ENCODE measurements at regions not wholly inside any gene's neighbourhood (a gene's known extent, or its start where the extent isn't known, plus 50 kb on each side); places are given as distances from the start of the nearest gene placed in this dataset.

DNA sequence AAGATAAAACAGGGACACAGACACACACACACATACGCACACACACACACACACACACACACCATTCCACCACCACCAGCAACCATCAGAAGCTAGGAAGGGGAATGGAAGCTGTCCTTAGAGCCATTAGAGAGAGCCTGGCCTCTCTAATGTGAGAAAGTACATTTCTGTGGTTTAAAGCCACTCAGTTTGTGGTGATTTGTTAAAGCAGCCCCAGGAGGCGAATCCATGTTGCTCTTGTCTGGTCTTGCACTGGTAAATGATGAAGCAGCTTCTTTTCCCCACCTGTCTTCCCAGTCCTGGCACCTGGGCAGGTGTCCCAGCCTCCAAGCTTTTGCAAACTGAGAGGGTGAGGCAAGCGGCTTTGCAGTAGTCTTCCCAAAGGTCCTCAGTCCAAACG lies 118.9 kb upstream of the KL start:
- Histone ChIP-seq H3K36me3 (ENCODE audit: insufficient read depth, low read length) (no peaks in the 10 kb centered on the region), H3K79me2 (replicated peaks; ENCODE audit: insufficient read depth, low read length) (no peaks in the 10 kb centered on the region), H3K27me3 (ENCODE audit: insufficient read depth, low read depth, low read length) (no peaks in the 10 kb centered on the region), H3K27ac (ENCODE audit: low read length) (no peak overlapping the region), H4K20me1 (ENCODE audit: insufficient read depth) (no peaks in the 10 kb centered on the region), H3F3A (ENCODE audit: insufficient read depth, low read length, poor library complexity, severe bottlenecking) (no peaks in the 10 kb centered on the region), H3K9ac (ENCODE audit: low read length) (no peak overlapping the region), H3K9me2 (ENCODE audit: insufficient read depth, low read length) (no peaks in the 10 kb centered on the region), H3K4me3 (ENCODE audit: low read length) (no peak overlapping the region), H3K9me3 (ENCODE audit: low read length) (no peaks in the 10 kb centered on the region), H3K4me2 (ENCODE audit: low read length) (no peak overlapping the region), H2AFZ (ENCODE audit: low read depth, low read length) (no peak overlapping the region)
- TF ChIP-seq, protein P1, sequence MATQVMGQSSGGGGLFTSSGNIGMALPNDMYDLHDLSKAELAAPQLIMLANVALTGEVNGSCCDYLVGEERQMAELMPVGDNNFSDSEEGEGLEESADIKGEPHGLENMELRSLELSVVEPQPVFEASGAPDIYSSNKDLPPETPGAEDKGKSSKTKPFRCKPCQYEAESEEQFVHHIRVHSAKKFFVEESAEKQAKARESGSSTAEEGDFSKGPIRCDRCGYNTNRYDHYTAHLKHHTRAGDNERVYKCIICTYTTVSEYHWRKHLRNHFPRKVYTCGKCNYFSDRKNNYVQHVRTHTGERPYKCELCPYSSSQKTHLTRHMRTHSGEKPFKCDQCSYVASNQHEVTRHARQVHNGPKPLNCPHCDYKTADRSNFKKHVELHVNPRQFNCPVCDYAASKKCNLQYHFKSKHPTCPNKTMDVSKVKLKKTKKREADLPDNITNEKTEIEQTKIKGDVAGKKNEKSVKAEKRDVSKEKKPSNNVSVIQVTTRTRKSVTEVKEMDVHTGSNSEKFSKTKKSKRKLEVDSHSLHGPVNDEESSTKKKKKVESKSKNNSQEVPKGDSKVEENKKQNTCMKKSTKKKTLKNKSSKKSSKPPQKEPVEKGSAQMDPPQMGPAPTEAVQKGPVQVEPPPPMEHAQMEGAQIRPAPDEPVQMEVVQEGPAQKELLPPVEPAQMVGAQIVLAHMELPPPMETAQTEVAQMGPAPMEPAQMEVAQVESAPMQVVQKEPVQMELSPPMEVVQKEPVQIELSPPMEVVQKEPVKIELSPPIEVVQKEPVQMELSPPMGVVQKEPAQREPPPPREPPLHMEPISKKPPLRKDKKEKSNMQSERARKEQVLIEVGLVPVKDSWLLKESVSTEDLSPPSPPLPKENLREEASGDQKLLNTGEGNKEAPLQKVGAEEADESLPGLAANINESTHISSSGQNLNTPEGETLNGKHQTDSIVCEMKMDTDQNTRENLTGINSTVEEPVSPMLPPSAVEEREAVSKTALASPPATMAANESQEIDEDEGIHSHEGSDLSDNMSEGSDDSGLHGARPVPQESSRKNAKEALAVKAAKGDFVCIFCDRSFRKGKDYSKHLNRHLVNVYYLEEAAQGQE (IDR thresholded peaks at IDR 0.05; ENCODE audit: borderline replicate concordance) = no peak
- no peak for TF ChIP-seq EZH2 (IDR thresholded peaks at IDR 0.05; ENCODE audit: borderline replicate concordance, insufficient read depth, low read length, poor library complexity, severe bottlenecking)
- TF ChIP-seq POLR2AphosphoS5 (IDR thresholded peaks at IDR 0.05) = no peak
- TF ChIP-seq SMC3 (conservative IDR thresholded peaks at IDR 0.05; ENCODE audit: poor library complexity) = no peak
- TF ChIP-seq RAD21 (conservative IDR thresholded peaks at IDR 0.05) = no peak
- TF ChIP-seq MXI1 (conservative IDR thresholded peaks at IDR 0.05; ENCODE audit: poor library complexity, severe bottlenecking) = no peak
- no peak for TF ChIP-seq TAF1 (IDR thresholded peaks at IDR 0.05; ENCODE audit: low read depth)
- TF ChIP-seq EP300 (conservative IDR thresholded peaks at IDR 0.05; ENCODE audit: poor library complexity, severe bottlenecking) = no peak
- TF ChIP-seq, protein P2, sequence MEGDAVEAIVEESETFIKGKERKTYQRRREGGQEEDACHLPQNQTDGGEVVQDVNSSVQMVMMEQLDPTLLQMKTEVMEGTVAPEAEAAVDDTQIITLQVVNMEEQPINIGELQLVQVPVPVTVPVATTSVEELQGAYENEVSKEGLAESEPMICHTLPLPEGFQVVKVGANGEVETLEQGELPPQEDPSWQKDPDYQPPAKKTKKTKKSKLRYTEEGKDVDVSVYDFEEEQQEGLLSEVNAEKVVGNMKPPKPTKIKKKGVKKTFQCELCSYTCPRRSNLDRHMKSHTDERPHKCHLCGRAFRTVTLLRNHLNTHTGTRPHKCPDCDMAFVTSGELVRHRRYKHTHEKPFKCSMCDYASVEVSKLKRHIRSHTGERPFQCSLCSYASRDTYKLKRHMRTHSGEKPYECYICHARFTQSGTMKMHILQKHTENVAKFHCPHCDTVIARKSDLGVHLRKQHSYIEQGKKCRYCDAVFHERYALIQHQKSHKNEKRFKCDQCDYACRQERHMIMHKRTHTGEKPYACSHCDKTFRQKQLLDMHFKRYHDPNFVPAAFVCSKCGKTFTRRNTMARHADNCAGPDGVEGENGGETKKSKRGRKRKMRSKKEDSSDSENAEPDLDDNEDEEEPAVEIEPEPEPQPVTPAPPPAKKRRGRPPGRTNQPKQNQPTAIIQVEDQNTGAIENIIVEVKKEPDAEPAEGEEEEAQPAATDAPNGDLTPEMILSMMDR (IDR thresholded peaks at IDR 0.05; ENCODE audit: poor library complexity, severe bottlenecking) = no peak

DNA sequence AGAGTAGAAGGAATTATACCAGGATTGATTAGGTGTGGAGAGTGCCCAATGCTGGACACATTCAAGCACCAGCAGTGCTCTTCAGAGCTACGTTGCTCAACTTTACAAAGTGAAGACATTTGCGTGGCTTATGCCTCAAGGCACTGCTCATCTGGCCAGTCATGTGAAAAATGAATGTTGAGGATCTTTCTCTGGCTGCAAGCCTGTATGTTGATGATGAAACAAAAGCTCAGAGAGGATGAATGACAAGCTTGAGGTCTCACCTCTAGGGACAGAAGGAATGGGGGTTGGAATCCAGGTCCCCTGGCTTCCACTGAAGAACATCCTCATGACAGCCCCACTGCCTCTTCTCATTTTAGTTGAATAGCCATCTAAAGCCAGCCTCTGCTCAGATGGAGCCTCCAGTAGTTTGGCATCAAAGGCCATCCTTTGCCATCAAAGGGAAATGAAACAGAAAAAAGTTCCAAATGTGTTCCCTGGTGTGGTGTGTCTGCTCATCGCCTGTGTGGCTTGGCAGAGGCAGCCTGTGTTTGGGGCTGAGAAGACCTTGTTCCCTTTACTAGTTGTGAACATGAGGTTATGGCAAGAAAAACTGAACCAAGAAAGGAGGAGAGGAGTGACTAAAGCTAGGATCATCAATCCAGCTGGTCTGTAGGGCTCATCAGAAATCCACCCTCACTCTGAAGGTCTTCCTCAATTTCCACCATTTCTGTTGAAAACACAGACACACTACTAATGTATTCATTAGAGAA lies 114.0 kb upstream of the KL start:
- no peak overlapping the region for H2AFZ ChIP-seq (ENCODE audit: low read depth, low read length)
- H3K4me2 ChIP-seq (ENCODE audit: low read length) = no peak overlapping the region
- no peaks in the 10 kb centered on the region for H3F3A ChIP-seq (ENCODE audit: insufficient read depth, low read length, poor library complexity, severe bottlenecking)
- no peaks in the 10 kb centered on the region for H3K79me2 ChIP-seq (replicated peaks; ENCODE audit: insufficient read depth, low read length)
- no peak overlapping the region for H3K4me3 ChIP-seq (ENCODE audit: low read length)
- no peaks in the 10 kb centered on the region for H3K27me3 ChIP-seq (ENCODE audit: insufficient read depth, low read depth, low read length)
- H4K20me1 ChIP-seq (ENCODE audit: insufficient read depth) = no peaks in the 10 kb centered on the region
- H3K27ac ChIP-seq (ENCODE audit: low read length) = no peak overlapping the region
- no peaks in the 10 kb centered on the region for H3K36me3 ChIP-seq (ENCODE audit: insufficient read depth, low read length)
- H3K9me2 ChIP-seq (ENCODE audit: insufficient read depth, low read length) = no peaks in the 10 kb centered on the region
- TF ChIP-seq POLR2AphosphoS5 (IDR thresholded peaks at IDR 0.05) (no peak), SMC3 (conservative IDR thresholded peaks at IDR 0.05; ENCODE audit: poor library complexity) (no peak), TAF1 (IDR thresholded peaks at IDR 0.05; ENCODE audit: low read depth) (no peak), MXI1 (conservative IDR thresholded peaks at IDR 0.05; ENCODE audit: poor library complexity, severe bottlenecking) (no peak), RAD21 (conservative IDR thresholded peaks at IDR 0.05) (no peak), EZH2 (IDR thresholded peaks at IDR 0.05; ENCODE audit: borderline replicate concordance, insufficient read depth, low read length, poor library complexity, severe bottlenecking) (no peak), EP300 (conservative IDR thresholded peaks at IDR 0.05; ENCODE audit: poor library complexity, severe bottlenecking) (no peak)
- TF ChIP-seq, protein P2 (IDR thresholded peaks at IDR 0.05; ENCODE audit: poor library complexity, severe bottlenecking) = no peak
- TF ChIP-seq, protein P1 (IDR thresholded peaks at IDR 0.05; ENCODE audit: borderline replicate concordance) = no peak
- H3K9me3 ChIP-seq (ENCODE audit: low read length) = no peaks in the 10 kb centered on the region
- no peak overlapping the region for H3K9ac ChIP-seq (ENCODE audit: low read length)
